ENCODE measurements at regions not wholly inside any gene's neighbourhood (a gene's known extent, or its start where the extent isn't known, plus 50 kb on each side); places are given as distances from the start of the nearest gene placed in this dataset.

DNA sequence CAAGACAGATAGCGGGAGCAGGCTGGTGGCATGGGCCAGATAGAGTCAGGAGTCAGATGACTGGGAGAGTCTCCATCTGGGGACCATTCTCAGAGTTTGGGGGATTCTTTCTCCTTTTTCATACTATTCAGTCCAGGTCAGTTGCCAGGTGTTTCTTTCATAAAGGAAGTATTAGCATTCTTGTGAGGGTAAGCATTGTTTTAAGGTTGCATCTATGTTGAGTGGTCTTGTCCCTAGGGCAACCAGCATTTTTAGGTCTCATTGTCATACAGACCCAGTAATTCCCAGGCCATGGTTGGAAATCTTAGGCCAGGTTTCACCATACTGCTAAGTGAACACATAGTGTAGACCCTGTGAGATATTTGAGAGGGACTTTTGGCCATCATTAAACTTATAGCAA lies 122.3 kb upstream of the POC5 start:
- TF ChIP-seq KLF1 (tag by site-specific recombination; IDR thresholded peaks at IDR 0.05), result no peak
- TF ChIP-seq, protein P1, sequence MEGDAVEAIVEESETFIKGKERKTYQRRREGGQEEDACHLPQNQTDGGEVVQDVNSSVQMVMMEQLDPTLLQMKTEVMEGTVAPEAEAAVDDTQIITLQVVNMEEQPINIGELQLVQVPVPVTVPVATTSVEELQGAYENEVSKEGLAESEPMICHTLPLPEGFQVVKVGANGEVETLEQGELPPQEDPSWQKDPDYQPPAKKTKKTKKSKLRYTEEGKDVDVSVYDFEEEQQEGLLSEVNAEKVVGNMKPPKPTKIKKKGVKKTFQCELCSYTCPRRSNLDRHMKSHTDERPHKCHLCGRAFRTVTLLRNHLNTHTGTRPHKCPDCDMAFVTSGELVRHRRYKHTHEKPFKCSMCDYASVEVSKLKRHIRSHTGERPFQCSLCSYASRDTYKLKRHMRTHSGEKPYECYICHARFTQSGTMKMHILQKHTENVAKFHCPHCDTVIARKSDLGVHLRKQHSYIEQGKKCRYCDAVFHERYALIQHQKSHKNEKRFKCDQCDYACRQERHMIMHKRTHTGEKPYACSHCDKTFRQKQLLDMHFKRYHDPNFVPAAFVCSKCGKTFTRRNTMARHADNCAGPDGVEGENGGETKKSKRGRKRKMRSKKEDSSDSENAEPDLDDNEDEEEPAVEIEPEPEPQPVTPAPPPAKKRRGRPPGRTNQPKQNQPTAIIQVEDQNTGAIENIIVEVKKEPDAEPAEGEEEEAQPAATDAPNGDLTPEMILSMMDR (tag by site-specific recombination; IDR thresholded peaks at IDR 0.05), result no peak
- TF ChIP-seq GFI1B (tag by site-specific recombination; IDR thresholded peaks at IDR 0.05), result no peak
- no peak for TF ChIP-seq ZNF274 (IDR thresholded peaks at IDR 0.05; ENCODE audit: low read length)
- no peak for TF ChIP-seq ZNF274 (tag by site-specific recombination; IDR thresholded peaks at IDR 0.05; ENCODE audit: borderline replicate concordance)
- TF ChIP-seq BCL11A (tag by site-specific recombination; IDR thresholded peaks at IDR 0.05; ENCODE audit: low read depth), result no peak
- TF ChIP-seq, protein P2, sequence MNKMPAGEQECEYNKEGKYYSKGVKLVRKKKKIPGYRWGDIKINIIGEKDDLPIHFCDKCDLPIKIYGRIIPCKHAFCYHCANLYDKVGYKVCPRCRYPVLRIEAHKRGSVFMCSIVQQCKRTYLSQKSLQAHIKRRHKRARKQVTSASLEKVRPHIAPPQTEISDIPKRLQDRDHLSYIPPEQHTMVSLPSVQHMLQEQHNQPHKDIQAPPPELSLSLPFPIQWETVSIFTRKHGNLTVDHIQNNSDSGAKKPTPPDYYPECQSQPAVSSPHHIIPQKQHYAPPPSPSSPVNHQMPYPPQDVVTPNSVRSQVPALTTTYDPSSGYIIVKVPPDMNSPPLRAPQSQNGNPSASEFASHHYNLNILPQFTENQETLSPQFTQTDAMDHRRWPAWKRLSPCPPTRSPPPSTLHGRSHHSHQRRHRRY (tag by site-specific recombination; IDR thresholded peaks at IDR 0.05), result no peak
